GM18502 (cell line): ENCODE measurements at regions not wholly inside any gene's neighbourhood (a gene's known extent, or its start where the extent isn't known, plus 50 kb on each side); places are given as distances from the start of the nearest gene placed in this dataset.

Experiments used
- ATAC-seq: cut with Tn5 transposase; IDR thresholded peaks from one replicate; pipeline ENCODE4 v1.9.1; 2021; ENCODE audit warnings: mild to moderate bottlenecking; ENCODE audit not compliant: unreplicated experiment, poor library complexity

DNA sequence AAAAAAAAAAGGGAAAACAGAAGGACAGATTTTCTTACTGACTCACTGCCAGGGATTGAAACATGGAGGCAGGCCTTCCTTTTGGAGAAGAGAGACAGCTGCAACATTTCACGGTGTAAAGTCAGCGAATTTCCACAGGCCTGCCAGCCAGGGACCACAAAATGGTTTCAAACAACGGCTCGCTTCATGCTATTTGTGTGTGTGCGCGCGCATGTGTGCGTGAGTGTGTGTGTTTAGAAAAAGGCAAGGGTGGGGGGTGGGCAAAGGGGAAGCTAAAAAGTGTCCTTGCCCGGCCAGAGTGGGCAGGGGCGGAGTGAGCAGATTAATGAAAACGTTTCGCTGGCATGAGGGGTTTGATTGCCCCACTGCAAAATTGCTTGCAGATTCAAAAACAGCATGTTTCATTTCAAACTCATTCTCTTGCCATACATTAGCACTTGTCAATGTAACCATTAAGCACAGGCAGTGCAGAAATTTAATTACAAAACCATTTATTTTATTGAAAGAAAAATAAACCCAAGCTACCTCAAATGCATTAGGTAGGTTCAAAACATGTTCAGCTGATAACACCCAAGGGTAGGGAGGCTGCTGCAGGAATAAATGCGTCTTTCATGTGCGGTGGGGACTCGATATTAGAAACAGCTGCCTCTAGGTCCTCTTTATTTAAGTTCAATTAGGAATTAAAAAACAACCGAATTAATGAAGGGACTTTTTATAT is 182.1 kb upstream of the SIX2 start:
- no peak for ATAC-seq

DNA sequence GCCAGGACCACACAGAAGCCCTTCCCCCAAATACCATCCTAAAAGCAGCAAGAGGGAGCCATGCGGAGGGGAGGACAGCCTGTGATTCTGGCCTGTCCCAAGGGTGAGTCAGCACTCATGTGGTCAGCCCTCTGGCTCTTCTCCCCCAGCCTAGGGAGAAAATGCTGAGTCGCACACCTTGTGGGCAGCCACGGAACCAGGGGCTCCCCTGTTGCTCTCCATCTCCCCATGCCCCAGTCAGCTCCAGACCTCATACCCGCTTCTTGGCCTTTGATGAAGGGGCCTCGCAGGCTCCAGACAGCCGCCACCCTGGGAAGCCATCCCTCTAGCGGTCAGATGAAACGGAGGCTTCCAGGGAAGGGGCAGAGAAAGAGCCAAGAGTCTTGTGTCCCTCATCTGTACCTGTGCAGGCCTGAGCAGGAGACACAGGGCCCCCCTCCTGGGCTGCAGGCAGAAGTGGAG is 181.3 kb upstream of the SIX2 start:
- no peak for ATAC-seq

DNA sequence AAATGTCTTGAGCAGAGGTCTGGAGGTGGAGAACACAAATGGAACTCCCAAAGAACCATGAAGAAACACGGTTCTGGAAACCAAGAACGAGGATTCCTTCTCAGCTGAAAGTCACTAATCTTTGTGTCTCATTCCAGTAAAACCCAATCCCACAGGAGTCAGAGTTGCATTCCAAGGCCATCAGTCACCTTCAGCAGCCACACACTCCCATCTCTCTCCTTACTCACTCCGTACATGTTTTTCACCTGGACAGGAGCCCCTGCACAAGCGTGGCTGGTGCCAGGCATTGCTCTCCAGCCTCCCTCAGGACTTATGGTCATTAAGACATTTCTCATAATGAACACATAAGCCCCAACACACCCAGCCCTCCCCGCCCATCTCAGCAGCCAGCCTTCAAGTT is 175.4 kb upstream of the SIX2 start:
- ATAC-seq: no peak

DNA sequence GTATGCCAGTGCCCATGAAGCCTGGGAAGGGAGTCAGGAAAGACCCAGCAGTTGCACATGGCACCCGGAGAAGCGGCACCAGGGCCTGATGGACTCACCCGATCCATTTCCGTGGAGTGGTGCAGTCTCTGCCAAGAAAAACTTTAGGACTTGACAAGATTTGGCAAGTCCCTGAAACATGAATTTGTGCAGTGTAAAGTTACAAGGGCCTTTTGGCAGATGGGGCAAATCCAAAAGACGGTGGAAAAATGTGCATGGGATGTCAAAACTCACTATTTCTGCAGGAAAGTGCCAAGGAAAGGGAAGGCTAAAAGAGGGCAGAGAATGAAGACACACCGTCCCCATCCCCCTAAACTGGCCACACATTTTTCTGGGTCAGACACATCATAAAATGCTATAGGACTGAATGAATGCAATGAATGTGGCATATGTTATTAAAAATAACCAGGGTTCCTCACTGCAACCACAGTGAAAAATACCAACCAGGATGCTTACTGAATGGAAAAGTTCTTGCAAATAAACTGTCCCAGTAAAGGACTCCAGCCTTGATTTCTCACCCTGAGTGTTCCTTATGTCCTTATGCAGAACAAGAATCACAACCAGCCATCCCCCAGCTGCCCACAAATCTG is 173.5 kb upstream of the SIX2 start:
- ATAC-seq: no peak

DNA sequence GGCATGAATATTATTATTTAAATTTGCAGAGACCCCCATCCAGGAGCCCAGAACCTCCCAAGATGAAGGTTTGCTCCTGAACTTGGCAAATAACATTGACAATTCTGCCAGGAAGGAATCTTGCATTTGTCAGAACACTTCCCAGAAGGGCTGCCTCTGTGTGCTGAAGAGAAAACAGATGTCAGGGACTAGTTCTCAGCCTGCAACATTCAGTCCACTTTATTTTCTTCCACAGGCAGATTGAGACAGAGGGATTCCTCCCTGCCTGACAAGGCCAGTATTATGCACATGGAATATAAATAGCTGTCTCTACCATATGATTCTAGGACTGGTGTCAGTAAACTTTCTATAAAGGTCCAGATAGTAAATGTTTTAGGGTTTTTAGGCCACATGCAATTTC is 171.5 kb upstream of the SIX2 start:
- ATAC-seq: no peak

DNA sequence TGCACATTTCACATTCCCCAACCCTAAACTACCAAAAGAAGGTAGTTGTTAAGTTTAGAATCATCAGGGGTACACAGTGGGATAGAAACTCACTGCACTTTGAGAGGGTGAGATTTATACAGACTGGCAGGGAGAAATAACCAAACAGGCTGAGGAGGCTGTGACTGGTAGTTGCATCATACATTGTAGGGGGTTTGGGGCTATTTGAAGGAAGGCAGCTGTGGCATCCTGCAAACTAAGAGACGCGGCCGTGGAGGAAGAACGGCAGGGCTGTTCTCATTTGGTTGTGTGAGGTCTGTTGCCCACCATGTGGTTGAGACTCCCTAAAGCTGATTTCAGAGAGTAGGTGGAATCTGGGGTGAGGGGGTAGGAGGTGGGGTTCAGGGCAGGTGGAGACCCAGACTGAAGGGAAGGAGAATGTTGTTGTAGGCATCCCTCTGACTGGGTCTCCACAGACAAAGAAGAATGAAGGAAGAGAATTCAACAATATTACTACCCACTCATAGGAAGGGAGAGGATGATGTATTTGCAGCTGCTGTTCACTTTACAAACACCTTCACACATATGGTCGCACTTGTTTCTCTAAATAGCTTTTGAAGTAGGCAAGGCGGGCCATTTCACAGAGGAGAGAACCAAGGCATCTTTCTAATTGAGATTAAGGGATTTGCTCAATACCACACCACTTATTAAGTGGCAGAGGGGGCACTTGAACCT is 170.9 kb upstream of the SIX2 start:
- no peak for ATAC-seq

DNA sequence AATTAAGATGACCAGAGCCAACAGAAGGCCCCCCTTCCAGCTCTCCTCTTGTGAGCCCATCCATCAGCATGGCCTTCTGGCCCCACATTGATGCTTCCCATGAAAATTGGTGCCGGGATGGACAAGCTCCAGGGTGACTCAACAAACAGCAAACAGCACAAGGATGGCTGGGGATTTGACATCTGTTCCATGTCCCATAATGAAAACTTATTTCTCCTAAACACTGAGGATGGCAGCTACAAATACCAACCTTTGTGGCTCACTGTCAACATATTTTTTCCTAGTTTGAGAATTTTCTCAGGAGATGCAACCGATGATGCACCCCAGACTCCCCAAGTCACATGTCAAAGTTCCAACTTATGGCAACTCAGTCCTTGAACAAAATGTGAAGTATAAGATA is 169.6 kb upstream of the SIX2 start:
- no peak for ATAC-seq

DNA sequence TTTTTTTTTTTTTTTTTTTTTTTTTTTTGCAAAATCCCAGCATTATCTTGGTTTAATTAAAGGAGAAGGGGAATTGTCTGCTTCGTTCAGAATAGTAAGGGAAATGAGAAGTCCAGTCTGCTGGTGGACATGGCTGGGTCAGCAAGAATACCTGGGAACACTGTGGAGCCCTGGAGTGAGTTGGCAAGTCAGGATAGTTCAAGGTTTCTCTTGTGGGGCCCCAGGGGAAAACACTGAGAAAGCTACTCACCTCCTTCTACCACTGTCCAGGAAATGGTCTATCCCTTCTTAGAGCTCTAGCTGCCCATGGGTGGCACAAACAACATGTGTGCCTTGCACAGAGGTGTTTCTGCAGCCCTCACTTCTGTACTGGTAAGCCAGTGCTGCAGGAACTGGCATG is 169.1 kb upstream of the SIX2 start:
- ATAC-seq: no peak

DNA sequence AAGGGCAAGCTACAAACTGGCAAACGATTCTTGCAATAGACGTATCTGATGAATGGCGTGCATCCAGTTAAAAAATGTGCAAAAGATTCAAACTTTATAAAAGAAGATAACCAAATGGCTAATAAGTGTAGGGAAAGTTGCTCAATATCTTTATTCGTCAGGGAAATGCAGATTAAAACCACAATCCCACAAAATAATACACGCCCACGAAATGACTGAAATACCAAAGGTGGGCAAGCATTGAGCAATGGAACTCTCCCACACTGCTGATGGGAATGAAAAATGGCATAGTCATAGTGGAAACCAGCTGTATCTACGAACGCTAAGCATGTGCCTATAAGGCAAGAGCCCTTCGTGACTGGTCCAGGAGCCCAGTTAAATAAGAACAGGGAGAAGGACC is 168.6 kb upstream of the SIX2 start:
- no peak for ATAC-seq

DNA sequence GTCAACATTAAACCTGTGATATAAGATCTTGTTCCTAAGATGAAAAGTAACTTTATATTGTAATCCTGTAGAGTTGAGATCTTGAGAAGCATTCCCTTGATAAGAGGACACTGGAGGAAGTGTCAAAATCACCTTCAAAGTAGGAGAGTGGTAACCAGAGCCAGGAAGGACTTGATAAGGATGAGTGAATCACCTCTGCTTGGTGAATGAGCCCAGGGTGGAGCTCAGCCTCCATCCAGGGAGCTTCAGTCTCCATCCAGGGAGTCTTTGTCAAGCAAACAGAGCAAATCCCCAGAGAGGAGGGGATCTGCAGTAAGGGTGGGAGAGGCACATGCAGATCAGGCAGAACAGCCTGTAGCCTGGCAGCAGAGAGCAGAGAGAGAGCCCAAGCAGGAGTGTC is 167.1 kb upstream of the SIX2 start:
- no peak for ATAC-seq

DNA sequence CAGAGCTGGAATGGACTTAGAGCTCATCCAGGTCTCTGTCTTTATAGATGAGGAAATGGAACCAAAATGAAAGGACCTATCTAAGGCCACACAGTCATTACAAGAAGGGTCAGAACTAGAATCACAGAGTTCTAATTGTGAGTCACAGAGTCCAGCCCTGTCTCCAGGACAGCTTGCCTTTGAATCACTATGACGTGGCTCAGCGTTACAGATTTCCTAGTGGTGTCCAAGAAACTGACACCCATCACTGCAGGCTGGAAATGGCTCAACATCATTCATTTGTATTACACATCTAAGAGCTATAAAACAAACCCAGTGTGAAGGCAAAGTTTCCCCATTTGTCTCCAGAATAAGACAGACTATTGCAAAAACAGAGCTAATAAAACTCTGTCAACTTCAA is 164.3 kb upstream of the SIX2 start:
- no peak for ATAC-seq

DNA sequence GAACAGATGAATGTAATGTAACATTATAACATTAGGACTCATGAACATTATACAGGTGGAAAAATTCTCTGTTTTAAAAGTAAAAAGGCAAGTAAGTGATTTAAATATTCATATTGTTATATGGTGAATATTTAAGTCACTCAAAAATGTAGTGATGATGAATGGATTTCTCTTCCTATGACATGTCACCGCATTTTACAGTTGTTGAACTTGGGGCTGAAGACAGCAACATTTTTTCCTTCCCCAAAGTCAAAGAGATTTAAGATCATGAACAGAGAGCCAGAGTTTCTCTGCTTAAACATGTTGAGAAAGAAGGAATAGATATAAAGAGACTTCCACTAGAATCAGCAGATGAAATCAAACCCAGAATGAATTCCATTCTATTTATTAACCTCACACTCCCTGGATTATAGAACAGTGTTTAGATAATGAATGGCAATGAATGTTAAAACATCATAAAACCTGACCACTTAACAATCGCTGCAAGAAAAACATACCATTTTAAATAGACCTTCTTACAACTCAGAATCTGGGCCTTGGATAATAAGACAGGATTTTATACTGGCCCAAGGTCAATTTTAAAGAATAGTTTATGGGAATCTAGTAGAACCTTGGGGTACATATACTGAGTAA is 163.6 kb upstream of the SIX2 start:
- ATAC-seq: no peak

DNA sequence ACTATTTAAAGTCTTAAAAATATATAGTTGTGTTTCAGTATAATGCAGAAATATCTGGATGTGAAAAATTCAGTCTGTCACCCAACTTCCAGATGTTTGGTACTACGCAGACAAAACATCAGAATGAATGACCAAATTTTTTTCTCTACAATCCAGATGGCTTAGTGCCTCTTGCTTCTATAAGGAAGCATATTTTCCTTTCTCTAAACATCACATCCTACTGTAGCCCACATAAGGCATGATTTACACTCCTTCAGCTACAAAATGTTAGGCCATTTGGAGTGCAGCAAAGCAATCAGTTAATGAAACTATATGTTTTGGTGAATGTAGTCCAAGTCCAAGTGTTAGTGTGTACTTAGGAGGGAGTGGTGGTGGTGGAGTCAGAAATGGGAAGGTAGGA is 162.9 kb upstream of the SIX2 start:
- ATAC-seq: no peak

DNA sequence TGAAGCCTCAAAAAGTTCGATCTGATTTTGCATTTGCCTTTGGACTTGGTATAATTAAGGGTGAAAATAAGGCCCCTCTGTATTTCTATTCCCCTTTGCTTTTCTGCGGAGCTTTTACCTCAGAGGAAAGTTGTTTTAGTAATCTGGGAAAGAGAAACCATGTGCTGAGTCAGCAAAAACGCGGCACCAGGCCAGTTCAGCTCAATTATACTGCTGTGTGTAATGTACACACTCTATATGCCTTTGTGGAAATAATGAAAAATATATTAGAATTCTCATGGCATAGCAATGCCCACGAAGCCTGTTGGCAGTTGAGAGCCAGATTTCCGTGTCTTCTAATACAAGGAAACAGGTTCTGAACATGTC is 161.9 kb upstream of the SIX2 start:
- no peak for ATAC-seq

DNA sequence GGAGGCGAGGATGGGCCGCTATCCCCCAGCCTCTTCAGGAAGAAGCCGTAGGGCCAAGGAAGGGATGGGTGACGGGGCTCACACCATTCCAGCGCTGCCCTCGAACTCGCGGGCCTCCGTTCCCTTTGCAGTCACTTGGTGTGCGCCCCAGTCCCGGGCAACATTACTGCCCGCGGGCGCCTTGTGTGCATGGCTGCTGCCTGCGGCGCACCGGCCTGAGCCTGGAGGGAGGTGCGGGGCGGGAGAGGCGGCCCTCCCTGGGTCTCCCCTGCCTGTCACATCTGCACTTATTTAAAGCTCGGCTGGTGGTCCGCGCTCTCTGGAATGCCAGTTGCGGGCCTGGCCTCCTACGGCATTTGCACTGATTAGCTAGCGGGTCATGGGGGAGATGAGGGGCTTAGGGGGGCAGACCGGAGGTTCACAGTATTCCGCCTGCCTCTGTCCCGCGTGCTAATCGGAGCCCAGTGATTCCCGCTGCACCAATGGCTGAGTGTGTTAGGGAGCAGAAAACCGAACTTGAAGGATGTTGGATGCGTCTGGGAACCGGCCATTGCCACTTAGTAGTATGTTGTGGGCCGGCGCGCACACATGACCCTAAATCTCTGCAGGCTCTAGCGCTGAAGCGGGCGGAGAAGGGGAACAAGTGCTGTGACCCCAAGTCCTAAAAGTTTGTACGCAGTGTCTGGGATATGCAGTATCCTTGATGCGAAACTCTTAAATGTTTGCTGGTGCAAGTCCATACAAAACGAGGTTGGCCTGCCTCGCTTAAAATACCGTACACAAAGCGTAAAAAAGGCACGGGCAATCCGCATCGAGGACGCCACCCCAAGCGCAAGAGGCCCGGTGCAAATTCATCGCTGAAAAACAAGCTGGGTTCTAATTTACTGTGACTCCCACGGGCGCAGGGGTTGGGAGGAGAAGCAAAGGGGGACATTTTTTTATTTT is 161.2 kb upstream of the SIX2 start:
- no peak for ATAC-seq

DNA sequence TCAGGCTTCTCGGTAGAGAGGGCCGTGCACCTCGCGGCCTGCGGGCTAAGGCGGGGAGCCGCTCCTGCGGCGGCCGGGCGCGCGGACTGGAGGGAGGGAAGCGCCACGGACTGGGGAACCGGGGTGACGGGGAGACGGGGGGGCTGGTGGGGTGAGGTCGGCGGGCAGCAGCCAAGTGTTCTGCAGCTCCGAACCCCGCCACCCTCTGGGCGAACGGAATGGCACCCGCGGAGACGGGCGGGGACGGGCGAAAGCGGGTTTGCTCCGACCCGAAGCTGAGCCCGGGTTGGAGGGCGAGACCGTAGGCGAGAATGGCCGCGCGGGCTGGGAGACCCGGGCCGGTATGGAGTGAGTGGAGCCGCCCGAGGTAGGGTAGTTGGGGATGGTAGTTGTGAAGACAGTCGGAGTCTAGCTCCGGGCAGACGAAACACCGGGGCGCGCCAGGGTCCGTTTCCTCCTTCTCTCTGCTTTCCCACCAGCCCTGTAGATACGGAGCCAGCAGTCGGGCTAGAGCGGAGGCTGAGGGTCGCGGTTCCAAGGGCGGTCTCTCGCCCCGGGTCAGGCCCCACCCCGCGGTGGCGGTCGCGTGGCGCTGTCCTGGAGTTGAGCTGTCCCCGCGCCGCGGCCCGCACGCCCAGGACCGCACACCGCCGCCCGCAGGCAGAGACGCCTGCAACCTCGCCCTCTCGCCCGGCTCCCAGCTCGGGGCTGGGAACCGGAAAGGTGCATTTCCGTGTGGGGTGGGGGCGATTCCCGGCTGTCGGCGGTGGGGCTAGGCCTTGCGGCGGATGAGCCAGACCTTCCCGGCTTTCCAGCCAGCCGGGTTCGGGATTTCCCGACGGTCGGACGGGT is 160.3 kb upstream of the SIX2 start:
- ATAC-seq: no peak

DNA sequence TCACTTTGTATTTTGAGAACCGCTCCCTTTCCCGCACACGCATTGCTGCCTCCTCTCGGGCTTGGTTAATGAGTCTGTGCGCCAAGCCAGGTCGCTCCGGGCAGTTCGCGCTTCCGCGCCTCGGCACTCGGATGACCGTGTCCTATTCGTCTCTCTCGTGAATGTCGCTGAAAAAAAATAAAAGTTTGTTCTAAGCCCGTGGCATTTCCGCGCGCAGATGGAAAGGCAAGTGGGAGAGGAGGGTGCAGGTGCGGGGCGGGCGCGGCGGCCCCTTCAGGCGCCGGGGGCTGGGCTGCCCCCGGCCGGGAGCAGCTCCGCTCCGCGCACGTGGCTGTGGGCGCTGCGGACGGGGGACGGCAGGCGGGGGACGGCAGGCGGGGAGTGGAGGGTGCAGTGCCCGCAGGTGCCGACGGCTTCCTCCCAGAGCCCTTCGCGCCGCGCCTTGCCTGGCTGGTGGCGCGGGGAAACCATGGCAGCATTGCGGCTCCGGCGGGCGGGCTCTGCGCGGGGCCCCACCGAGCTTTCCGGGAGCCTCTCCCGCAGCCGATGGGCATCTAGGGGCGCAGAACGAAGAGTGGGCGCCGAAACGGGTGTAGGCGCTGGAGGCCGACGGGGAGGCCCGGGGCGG is 159.6 kb upstream of the SIX2 start:
- ATAC-seq: no peak

DNA sequence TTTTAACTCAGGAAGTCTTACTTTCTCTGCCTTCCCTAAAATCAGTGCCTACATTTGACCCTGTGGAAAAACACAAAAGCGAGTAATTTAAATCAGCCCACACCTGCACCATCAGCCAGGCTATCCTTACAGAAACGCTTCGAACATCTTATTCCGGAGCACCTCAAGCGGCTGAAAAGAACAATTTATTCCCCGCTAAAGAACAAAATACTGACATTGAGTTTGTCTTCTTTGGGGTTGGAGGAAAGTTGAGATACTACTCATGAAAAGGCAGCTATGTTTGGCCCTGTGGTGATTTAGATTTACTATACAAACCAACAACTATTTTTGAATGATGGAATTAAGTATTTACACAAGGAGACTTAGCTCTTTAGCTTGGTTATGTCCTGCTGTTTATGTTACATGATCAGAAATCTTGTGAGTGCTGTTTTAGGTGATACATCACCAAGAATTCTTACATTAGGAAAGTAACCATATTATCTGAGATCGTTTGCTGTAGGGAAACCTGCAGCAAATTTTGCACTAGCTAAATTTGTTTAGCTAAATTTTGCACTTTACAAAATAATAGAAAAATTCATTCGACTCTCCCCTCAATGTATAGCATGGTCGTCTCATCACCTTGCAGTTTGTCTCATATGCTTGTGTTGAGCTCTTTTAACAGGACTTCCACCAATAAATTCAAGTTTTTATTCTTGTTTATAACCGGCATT is 158.8 kb upstream of the SIX2 start:
- no peak for ATAC-seq
